ENCODE measurements at regions not wholly inside any gene's neighbourhood (a gene's known extent, or its start where the extent isn't known, plus 50 kb on each side); places are given as distances from the start of the nearest gene placed in this dataset.

DNA sequence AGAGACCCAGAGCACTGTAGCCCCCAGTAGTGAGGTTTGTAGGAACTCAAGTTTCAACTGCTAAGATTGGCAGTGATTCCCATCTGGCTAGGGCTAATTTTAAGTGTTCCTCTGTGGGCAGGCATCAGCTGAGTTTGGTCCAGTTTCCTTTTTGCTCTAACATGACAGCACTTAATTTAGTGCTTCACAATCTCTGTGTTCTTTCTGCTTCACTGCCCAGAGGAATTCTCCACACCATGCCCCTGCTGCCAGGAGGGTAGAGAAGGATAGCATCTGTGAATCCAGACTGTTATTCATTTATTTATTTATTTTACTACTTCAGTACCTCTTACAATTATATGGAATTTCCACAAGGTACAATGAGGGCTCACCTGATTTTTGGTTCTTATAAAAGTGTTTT is 549.9 kb upstream of the FSIP2 start:
- TF ChIP-seq CTCF (IDR thresholded peaks at IDR 0.05): no peak
- TF ChIP-seq POLR2A (IDR thresholded peaks at IDR 0.05): no peak

Data from testis (tissue), 2 donors.